ENCODE measurements at regions not wholly inside any gene's neighbourhood (a gene's known extent, or its start where the extent isn't known, plus 50 kb on each side); places are given as distances from the start of the nearest gene placed in this dataset.

GRCh38 chr3:177569193-177569592 lies 371.9 kb upstream of the TBL1XR1 start:
- DNase-seq (ENCODE audit: low read depth in 2 of 2) = no peak

DNA sequence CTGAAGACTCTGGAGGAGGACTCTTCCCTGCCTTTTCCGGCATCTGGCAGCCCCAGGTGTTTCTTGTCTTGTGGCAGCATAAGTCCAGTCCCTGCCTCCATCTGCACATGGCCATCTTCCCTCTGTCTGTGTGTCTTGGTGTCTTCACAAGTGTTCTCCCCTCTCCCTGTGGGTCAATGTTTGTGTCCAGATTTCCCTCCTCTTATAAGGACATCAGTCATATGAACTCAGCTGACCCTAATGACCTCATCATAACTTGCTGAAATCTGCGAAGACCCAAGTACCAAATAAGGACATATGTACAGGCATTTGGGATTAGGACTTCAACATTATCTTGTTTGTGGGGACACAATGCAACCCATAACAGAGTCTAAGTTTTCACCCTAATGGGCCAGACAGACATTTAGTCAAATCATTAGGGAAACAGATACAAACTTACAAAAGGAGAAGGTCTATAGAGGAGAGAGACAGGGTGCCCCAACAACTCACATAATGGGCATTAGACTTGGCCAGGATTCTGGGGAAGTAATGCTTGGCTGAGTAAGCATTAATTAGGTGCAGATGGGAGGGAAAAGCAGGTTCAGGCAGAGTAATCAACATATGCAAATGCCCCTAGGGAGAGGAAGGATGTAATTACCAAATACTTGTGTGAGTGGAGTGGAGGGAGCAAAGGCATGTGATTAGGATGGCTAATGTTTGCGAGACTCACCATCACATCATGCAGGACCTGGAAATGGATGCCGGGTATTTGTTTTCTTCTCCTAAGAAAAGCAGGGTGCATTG lies 372.8 kb upstream of the TBL1XR1 start:
- DNase-seq (ENCODE audit: low read depth in 2 of 2) = no peak

DNA sequence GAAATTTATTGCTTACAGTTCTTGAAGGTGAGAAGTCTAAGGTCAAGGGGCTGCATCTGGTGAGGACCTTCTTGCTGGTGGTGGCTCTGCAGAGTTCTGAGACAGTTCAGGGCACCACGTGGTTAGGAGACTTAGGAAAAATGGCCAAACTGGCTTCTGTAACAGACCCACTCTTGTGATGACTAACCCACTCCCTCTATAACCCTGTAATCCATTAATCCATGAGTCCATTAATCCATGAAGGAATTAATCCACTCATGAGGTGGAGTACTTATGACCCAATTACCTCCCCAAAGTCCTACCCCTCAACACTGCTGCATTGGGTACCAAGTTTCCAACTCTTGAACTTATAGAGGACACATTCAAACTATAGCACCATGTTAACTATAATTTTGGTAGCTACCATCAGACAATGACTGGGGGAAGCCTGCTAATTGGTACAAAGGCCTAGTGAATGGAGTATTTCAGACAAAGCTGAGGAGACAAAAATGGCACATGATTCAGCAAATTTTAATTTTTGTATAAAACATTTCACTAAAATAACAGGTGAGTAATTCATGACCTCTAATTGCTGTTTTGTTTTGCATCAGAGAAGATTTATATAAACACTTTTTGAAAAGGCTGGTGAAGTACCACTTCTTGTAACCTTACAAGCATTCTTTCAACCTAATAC lies 374.1 kb upstream of the TBL1XR1 start:
- no peak for DNase-seq (ENCODE audit: low read depth in 2 of 2)

DNA sequence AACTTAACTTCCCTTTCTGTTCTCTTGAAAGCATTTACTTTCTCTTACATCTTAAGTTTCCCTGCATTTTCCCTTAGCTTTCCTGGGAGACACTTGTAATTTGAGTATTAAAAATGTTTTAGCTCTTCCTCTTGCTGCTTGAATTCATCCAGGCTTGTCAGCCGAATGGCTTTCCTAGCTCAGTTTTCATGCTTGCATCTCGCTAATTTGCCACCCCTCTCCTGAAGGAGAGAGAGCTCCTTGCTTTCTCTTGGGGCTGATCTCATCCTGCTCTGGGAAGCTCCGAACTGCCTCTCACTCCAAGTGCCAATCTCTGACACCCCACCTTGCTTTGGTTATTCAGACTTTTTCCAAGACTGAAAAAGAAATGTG lies 374.6 kb upstream of the TBL1XR1 start:
- DNase-seq (ENCODE audit: low read depth in 2 of 2) = no peak

- DNase-seq (ENCODE audit: low read depth in 2 of 2) = no peak
Observed at GRCh38 chr3:177574222-177574856, 377.1 kb upstream of the TBL1XR1 start.

- DNase-seq (ENCODE audit: low read depth in 2 of 2) = no peak
Observed at GRCh38 chr3:177576746-177577145, 379.5 kb upstream of the TBL1XR1 start.

DNA sequence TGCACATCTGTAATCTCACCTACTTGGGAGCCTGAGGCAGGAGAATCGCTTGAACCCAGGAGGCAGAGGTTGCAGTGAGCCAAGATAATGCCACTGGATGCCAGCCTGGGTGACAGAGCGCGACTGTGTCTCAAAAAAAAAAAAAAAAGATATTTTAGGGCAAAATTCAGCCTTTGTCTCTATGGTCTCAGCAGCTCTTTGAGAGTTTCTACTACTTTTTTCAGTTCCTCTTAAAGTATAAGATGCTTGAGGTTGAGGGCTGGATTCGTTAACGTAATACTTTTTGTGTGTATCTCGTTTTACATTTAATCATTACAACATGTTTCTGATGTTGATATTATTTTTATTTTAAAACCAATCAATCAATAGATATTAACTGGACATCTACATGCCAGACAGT lies 381.2 kb upstream of the TBL1XR1 start:
- DNase-seq (ENCODE audit: low read depth in 2 of 2) = no peak

DNA sequence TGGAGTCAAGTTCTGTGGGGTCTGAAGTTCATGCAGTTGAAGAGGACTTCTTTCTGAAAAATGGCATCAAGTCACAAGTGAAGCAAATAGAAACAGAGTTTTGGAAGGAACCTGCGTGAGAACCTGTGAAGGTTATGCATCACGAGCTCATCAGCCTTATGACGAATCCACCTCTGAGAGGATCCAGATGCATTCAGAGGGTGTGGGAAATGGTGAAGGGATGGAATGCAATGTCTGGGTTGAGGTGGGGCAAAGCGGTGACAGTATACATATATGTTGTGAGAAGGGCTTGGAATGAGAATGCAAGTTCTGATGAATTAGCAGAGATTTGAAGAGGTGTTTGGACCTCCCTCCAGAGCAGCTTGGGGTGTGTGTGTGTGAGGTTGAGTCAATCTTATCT lies 382.1 kb upstream of the TBL1XR1 start:
- no peak for DNase-seq (ENCODE audit: low read depth in 2 of 2)

DNA sequence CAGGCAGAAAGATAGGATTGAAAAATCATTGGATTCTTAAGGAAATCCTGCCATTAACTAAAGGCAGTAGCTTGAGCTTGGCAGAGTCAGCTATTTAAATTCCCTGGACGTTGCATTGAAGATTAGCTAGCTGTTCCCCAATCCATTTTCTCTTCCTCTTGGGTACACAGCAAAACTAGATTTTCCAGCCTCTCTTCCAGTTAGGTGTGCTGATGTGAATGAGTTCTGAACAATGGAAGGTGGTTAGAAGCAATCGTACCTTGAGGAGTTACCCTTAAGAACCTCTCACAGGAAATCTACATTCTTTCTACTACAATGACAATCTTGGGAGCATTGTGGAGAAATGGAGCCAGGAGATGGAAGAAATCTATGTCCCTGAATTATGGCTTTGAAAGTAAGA lies 383.2 kb upstream of the TBL1XR1 start:
- no peak for DNase-seq (ENCODE audit: low read depth in 2 of 2)

DNA sequence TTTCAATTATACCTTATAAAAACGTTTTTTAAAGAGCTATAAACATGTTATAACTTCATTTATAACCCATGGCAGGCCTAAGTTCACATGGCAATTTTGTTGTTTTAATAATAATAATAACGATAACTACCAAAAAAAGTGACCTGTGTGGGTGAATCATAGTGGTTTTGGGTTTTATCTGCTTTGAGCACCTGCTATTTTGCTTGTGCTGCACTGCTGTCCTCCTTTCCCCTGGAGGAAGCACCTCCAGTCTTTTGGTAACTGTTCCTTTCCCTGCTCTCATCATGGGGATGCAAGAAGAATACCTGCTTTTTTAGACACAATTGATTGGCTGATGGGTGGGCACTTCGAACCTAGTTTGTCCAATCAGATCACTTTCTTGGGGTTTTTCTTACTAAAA lies 388.0 kb upstream of the TBL1XR1 start:
- no peak for DNase-seq (ENCODE audit: low read depth in 2 of 2)

GRCh38 chr3:177589041-177589650 lies 391.9 kb upstream of the TBL1XR1 start:
- DNase-seq (ENCODE audit: low read depth in 2 of 2) = no peak

GRCh38 chr3:177589911-177590381 lies 392.7 kb upstream of the TBL1XR1 start:
- DNase-seq (ENCODE audit: low read depth in 2 of 2) = no peak

DNA sequence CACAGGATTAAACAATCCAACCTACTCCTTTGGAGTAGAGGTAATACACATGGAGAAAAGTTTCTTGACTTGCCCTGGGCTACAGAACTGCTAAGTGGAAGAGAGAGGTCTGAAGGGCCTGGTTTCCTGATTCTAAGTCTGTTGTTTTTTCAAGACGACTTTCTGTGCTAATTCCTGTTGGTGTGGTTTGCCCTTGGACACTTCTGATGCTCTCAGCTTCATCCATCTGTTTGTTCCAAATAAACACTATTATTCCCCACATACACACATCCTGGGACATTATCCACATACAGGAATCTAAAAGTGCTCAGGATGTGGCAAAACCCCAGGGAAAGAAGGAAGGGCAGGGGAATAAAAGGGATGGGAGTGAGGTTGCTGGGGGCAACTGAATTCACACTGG lies 393.5 kb upstream of the TBL1XR1 start:
- no peak for DNase-seq (ENCODE audit: low read depth in 2 of 2)

DNA sequence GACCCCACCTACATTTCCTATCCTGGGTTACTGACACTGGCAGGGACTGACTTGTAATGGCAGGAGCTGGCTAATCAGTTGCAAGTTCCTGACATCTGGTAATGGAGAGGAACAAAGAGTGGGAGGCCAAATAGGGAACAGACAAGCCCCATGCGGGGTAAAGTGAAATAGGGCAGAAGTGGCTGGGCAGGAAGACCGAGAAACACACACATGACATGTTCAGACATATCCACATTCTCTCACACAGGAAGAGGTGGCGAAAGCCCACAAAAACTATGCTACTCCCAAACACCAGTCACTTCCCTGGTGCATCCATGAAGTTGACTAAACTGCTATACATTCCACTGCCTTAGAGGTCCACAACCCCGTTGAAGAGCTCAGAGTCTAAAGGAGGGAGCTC lies 394.1 kb upstream of the TBL1XR1 start:
- no peak for DNase-seq (ENCODE audit: low read depth in 2 of 2)

DNA sequence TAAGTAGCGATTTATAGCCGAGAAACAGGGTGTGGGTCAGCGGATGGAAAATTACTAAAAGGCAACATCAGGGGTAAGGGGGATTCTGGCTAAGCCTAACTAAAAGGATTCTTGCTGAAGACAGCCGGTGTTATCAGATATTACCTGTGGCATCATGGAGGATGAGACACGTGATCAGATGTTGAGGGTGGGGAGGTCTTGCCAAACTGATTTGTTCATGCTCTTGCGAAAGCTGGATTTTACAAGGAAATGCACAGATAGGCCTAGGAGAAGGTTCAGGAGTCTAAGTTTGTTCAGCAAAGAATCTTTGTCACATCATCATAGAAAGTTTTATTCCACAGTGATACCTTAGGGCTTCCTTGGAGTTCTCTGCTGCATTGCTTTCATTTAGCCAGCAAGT lies 396.8 kb upstream of the TBL1XR1 start:
- DNase-seq (ENCODE audit: low read depth in 2 of 2) = no peak

- DNase-seq (ENCODE audit: low read depth in 2 of 2) = no peak
Observed at GRCh38 chr3:177595530-177596188, 398.4 kb upstream of the TBL1XR1 start.

- no peak for DNase-seq (ENCODE audit: low read depth in 2 of 2)
Observed at GRCh38 chr3:177596248-177596815, 399.1 kb upstream of the TBL1XR1 start.

DNA sequence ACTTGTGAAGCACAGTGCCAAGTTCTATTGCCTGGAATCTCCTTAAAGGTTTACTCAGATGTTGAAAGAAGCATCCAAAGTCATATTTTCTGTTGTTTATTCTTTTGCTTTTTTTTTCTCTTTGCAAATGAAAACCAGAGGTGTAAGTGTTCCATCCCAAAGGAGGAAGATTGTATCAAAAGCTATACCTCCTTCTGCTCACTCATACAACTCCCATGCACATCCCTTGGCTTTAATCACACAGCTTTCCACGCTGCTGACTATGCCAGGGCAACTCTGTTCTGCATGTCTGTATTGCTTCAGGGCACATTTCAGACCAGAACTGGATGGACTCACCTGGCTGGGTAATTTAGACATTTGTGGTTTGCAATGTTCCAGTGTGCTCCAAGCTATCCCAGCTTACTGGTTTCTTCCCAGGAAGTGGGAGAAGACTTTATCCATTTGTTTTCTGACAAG lies 399.6 kb upstream of the TBL1XR1 start:
- DNase-seq (ENCODE audit: low read depth in 2 of 2) = no peak

- peak in 1 of 2 donors; percentile 6 for DNase-seq (ENCODE audit: low read depth in 2 of 2)
Observed at GRCh38 chr3:177597311-177598096, 400.2 kb upstream of the TBL1XR1 start.

GRCh38 chr3:177598097-177598833 lies 401.0 kb upstream of the TBL1XR1 start:
- DNase-seq (ENCODE audit: low read depth in 2 of 2) = no peak

All from activated CD4-positive, alpha-beta T cell treated with anti-CD3 and anti-CD28 coated beads for 24 hours (primary cell).